HG03159 (cell line): ENCODE measurements at regions not wholly inside any gene's neighbourhood (a gene's known extent, or its start where the extent isn't known, plus 50 kb on each side); places are given as distances from the start of the nearest gene placed in this dataset.

Experiments
- ATAC-seq: cut with Tn5 transposase; IDR thresholded peaks from one replicate; pipeline ENCODE4 v1.9.1; 2021; ENCODE audit warnings: mild to moderate bottlenecking, moderate library complexity; ENCODE audit not compliant: unreplicated experiment

DNA sequence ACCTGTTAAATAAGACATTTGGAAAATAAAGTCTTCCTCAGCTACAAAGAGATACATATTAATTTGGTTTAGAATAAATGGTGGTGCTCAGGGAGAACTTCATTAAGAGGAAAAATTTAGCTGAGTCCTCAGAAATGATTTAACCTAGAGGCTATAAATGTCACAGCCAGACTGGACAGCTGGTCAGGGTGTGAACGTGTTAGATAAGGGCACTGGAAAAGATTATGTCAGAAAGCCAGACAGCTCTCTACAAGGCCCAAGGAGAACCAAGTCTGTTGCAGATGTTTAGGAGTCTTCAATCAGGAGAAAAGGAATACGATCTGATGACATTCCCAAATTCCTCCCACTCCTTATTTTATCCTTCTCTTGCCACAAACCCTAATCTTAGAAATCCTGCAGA is 265.2 kb downstream of the MAT2B start:
- ATAC-seq, result no peak

DNA sequence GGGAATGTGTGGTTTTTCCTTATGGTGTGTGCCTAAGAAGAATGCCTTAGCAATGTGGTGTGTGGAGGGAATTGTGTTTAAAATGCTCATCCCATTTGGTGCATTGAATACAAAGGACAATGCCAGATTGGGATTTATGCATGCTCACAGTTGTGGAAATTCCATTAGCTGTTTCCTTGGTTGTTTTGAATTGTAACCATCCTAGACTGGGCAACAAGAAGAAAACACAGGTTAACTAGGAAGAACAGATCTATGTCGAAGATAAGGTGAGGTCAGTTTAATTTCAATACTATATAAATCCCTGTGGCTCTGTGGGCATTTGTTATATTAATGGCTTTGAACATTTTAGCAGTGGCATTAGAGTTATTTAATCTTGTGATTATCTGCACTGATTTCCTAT is 266.8 kb downstream of the MAT2B start:
- ATAC-seq, result no peak

DNA sequence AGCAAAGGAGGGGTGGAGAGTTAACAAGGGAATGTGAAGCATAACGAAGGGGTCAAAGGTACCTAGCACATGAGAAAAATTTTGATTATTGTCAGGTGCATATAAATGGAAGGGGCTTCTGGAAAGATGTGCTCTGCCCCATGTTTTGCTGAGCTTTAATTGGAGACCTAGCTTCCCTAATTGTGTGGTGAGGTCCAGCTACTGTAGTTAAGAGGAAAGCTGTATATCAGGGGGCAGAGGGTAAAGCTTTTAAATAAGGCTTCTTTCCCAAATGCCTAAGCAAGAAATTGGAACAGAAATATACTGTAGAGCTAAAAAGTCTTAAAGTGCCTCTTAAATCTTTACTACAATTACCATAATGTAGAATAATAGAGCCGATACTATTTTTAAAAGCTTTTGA is 267.2 kb downstream of the MAT2B start:
- no peak for ATAC-seq

GRCh38 chr5:163773226-163773625 is 267.8 kb downstream of the MAT2B start:
- ATAC-seq, result no peak

DNA sequence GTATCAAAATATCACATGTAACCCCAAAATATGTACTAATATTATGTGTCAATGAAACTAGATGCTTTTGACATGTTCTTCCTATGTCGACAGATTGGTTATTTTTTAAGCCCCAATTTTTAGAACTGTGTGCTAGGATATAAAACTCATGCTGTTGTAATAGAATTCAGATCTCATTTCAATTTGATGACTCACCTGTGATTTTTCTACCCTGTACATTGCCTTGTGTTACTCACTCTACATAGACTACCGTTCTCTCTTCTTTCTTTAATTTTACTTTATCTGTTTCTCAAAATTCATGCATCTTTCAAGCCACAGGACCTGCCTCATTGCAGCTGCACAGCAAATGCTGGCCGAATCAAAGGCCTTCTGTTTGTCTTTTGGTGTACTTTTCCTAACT is 284.5 kb downstream of the MAT2B start:
- ATAC-seq, result no peak

- ATAC-seq, result no peak
These were observed 285.1 kb downstream of the MAT2B start for GRCh38 chr5:163790497-163790896.

GRCh38 chr5:163794993-163795392 is 289.6 kb downstream of the MAT2B start:
- no peak for ATAC-seq

GRCh38 chr5:163807781-163808180 is 302.4 kb downstream of the MAT2B start:
- no peak for ATAC-seq

- no peak for ATAC-seq
These were observed 304.1 kb downstream of the MAT2B start for GRCh38 chr5:163809473-163809872.

- no peak for ATAC-seq
These were observed 308.5 kb downstream of the MAT2B start for GRCh38 chr5:163813900-163814299.

DNA sequence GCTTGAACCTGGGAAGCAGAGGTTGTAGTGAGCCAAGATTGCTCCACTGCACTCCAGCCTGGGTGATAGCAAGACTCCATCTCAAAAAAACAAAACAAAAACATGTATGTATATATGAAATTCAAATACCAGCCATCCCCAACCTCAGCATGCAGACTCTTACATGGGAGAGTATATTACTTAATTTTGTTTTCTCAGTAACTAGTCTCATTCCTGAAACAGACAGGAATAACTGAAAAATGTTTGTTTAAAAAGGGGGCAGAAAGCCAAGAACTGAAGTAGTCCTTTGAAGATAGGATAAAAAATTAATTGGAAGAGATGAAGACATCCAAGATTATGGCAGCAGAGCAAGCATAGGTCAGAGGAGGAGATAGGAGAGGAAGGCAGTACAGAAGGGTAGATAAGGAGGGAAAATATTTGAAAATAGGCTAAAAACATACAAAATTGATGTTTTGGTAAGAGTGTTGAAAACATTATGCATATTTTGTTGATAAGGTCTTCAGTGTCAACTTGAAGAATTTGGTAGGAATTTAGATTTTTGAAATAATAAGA is 309.9 kb downstream of the MAT2B start:
- no peak for ATAC-seq

- no peak for ATAC-seq
These were observed 315.7 kb downstream of the MAT2B start for GRCh38 chr5:163821142-163821541.

- no peak for ATAC-seq
These were observed 317.1 kb downstream of the MAT2B start for GRCh38 chr5:163822548-163822947.

DNA sequence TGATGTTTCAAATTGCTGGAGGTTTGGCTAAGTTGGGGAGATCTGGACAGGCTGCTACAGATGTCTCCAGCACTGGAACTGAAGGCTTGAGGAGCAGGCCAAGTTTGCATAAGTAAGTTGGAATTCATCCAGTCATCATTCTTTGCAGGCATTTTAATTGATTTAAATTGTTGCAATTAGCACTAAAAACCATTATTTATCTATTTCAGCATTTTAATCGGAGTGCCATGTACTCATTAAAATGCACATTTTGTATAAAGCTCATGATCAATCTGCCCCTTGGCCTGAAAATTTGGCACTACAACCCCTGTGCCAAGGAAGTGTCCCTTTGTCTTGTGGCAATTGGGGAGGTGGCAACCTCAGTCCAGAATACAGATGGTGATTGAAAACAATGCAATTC is 320.2 kb downstream of the MAT2B start:
- no peak for ATAC-seq

DNA sequence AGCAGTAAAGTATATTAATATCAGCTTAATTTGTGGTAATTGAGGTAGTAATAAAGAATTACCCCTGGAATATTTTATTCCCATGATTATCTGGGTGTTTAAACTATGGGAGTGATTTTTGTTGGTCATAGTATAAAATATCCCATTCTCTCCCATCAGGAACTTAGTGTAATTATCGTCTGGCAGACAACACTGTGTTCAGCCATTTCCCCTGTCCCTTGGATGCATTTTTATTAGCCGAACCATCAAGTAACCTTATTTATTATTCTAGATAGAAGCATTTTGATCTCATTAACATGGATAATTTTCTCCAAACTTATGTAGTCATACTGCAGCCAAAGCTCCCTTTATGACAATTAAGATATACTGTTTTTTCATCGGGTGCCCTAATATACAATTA is 320.8 kb downstream of the MAT2B start:
- ATAC-seq, result no peak

DNA sequence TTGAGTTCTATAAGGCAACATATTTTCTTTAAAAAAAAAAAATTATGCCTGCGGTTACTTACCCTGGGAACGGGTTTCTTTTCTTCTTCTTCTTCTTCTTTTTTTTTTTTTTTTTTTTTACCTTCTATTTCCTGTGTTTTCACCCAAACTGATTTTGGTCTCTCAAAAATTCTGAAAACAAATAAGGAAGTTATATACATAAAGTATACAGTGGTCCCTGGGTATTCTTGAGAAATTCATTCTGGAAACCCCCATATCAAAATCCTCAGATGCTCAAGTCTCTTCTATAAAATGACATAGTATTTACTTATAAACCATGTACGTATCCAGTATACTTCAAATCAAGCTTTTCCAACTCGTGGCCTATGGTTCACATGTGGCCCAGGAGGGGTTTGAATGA is 326.7 kb downstream of the MAT2B start:
- ATAC-seq, result no peak

DNA sequence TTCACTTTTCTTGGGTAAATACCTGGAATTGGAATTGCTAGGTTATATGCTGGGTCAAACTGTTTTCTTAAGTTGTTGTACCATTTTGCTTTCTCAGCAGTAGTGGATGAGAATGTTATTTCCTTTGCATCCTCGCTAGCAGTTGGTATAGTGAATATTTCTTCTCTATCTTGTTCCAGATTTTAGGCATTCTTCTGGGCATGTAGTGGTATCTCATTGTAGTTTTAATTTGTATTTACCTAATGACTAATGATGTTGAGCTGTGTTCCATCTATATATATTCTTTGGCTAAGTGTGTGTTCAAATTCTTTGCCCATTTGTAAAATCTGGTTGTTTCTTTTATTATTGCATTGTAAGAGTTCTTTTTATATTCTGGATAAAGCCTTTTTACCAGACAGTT is 333.3 kb downstream of the MAT2B start:
- ATAC-seq, result no peak

DNA sequence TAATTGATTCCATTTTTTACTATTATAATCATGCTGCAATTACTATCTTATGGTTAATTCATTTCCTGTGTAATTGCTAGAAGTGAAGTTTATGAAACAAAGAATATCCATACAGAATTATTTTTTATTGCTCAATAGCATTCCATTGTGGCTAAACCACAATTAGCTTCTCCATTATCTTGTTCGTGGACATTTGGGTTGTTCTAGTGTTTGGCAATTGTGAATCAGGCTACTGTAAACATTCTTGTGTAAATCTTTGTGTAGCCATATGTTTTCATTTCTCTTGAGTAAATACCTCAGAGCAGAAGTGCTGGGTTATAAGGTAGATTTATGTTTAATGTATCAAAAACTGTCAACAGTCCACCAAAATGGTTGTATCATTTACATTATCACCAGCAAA is 341.1 kb downstream of the MAT2B start:
- no peak for ATAC-seq

DNA sequence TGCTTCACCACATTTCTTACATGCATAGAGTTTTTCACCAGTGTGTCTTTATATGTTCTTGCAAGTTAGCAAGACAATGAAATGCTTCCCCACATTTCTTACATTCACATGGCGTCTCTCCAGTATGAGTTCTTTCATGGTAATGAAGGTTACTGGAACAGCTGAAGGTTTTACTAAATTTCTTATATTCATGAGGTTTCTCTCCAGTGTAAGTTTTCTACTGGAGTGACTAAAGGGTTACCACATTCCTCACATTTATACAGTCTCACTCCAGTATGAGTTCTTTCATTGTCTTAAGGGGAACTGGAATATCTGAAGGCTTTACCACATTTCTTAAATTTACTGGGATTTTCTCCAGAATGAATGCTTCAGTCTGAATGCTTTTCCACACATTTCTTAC is 350.3 kb downstream of the MAT2B start:
- no peak for ATAC-seq

DNA sequence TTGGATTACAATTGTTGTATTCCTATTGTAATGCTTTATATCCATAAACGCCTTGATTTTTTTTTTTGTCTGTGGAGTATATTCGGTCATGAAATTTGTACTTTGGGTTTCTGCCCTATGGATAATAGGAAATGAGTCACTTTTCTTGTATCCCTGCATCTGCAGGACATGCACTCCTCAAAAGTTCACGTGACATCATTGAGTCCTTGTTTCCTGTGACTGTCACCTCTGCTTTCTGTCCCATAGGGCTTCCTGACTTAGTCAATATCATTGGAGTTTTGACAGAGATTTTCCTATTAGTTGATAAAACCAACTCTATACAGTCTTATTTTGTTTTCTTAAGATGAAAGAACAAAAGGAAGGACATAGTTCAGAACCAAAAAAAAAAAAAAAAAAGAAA is 356.3 kb downstream of the MAT2B start:
- ATAC-seq, result no peak

GRCh38 chr5:163867324-163867723 is 361.9 kb downstream of the MAT2B start:
- ATAC-seq, result no peak

DNA sequence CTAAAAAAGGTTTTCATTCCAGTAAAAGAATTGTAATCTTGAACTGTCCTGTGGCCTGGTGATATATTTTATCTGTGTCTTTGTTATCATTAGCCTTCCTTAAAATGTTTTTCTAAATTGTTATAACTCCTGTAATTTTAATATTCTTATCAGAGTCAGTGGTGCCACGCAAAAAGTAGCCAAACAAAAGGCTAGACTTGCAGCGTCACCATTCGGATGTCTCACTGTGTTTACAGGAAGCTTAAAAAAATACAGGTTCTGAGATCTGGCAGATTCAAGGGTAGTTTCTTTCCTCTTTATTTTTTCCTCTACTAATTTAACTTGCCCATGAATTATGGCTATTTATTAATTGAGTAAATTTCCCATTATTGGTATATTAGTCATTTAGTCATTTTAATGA is 362.3 kb downstream of the MAT2B start:
- no peak for ATAC-seq

DNA sequence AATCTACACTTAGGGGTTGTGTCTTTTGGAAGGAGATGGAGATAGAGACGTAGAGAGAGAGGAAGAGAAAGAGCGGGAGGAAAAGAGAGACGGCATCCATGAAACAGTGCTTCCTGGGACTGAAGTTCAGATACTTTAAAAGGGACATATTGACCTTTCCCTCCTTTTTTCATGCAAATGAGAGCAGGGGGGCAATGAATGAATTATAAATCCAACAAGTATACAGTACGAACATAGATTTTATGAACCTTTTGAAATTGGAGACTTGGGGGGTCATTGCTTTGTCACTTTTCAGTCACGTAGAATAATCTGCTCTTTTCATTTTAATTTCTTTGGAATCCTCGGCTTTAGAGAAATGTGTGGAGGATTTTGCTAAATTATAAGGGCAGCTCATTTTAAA is 364.2 kb downstream of the MAT2B start:
- ATAC-seq, result no peak

- ATAC-seq, result no peak
These were observed 365.0 kb downstream of the MAT2B start for GRCh38 chr5:163870441-163870840.
